ENCODE measurements at regions not wholly inside any gene's neighbourhood (a gene's known extent, or its start where the extent isn't known, plus 50 kb on each side); places are given as distances from the start of the nearest gene placed in this dataset.

DNA sequence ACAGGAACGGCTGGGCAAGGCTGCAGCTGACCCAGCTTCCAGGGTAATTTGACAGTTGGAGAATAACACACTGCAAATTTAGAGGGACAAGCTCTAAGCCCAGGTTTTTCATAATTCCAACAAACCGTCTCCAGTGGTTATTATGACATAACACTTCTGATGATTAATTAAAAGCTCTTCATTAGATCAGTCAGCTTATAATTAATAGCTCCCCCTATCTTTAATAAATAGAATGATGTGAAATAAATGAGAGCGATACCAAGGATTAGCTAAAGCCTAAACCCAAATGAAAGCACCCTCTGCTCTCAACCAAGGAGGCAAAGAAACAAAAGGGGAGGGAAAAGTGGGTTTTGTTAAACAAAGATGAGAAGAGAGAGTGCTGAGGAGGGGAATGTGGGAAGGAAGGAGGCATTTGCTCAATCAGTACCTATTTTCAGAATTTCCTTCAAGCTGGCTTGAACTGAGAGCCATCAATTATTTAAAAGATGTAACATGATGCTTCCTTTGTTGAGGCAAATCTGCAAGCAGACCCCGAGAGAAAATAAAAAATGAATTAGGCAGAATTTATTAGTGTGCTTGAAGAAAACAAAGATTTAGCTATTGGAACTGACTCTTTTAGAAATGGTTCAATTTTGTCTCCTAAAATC, 221.8 kb upstream of the ESRRG start:
- TF ChIP-seq, protein P1, sequence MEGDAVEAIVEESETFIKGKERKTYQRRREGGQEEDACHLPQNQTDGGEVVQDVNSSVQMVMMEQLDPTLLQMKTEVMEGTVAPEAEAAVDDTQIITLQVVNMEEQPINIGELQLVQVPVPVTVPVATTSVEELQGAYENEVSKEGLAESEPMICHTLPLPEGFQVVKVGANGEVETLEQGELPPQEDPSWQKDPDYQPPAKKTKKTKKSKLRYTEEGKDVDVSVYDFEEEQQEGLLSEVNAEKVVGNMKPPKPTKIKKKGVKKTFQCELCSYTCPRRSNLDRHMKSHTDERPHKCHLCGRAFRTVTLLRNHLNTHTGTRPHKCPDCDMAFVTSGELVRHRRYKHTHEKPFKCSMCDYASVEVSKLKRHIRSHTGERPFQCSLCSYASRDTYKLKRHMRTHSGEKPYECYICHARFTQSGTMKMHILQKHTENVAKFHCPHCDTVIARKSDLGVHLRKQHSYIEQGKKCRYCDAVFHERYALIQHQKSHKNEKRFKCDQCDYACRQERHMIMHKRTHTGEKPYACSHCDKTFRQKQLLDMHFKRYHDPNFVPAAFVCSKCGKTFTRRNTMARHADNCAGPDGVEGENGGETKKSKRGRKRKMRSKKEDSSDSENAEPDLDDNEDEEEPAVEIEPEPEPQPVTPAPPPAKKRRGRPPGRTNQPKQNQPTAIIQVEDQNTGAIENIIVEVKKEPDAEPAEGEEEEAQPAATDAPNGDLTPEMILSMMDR (IDR thresholded peaks at IDR 0.05; ENCODE audit: partially characterized antibody, unreplicated experiment), result peak; percentile 46
- peak overlapping the region; percentile 77 for H3K4me3 Mint-ChIP-seq (ENCODE audit: unreplicated experiment)
- H3K27ac Mint-ChIP-seq (ENCODE audit: unreplicated experiment), result peak overlapping the region; percentile 99
- peaks cover 2% of the 10 kb centered on the region for H3K27me3 Mint-ChIP-seq (ENCODE audit: unreplicated experiment)
- H3K9me3 Mint-ChIP-seq (ENCODE audit: unreplicated experiment), result peaks cover 1% of the 10 kb centered on the region
- H3K36me3 Mint-ChIP-seq (ENCODE audit: unreplicated experiment), result no peaks in the 10 kb centered on the region
- peaks cover 22% of the 10 kb centered on the region for H3K4me1 Mint-ChIP-seq (ENCODE audit: low read depth, unreplicated experiment)
- peak; percentile 22 for DNase-seq

DNA sequence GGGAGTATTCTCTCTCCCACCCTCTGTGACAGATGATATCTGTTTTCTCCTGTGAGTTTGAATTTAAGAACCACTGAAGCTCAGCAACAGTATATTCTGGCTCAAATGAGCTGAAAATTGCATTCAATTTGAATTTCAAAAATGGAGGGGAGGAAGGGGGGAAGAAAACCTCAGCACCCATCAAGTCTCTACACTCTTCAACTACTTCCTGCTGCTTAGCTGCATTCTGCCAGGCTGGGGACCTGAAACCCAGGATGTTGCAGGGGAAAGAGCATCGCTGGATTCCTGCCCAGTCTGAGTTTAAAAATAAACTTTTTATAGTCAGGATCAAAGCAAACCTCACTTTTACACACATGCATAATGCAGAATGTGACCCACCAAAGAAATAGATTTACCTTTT, 214.3 kb upstream of the ESRRG start:
- Mint-ChIP-seq H3K36me3 (ENCODE audit: unreplicated experiment) (no peaks in the 10 kb centered on the region), H3K27ac (ENCODE audit: unreplicated experiment) (no peak overlapping the region), H3K27me3 (ENCODE audit: unreplicated experiment) (no peaks in the 10 kb centered on the region), H3K9me3 (ENCODE audit: unreplicated experiment) (no peaks in the 10 kb centered on the region), H3K4me1 (ENCODE audit: low read depth, unreplicated experiment) (peaks cover 7% of the 10 kb centered on the region), H3K4me3 (ENCODE audit: unreplicated experiment) (no peak overlapping the region)
- DNase-seq, result no peak
- TF ChIP-seq, protein P1 (IDR thresholded peaks at IDR 0.05; ENCODE audit: partially characterized antibody, unreplicated experiment), result no peak

DNA sequence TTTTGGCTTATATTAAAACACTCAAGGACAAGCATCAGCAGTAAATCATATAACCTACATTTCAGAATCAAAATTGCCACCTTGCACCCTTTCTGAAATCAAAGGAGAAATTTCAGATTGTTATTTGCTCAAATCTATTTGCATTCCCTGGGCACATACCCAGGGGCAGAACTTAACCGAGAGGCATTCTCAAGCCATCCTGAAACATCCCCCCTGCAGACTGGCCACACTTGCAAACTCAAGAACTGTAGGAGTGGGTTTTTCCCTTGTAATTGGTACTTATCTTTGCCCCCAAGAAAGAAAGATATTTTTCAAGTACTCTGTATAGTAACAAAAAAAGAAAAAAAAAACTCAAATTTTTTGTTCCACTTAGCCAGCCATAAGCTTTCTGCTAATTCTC, 213.6 kb upstream of the ESRRG start:
- no peak overlapping the region for H3K27ac Mint-ChIP-seq (ENCODE audit: unreplicated experiment)
- H3K4me1 Mint-ChIP-seq (ENCODE audit: low read depth, unreplicated experiment), result peaks cover 7% of the 10 kb centered on the region

DNA sequence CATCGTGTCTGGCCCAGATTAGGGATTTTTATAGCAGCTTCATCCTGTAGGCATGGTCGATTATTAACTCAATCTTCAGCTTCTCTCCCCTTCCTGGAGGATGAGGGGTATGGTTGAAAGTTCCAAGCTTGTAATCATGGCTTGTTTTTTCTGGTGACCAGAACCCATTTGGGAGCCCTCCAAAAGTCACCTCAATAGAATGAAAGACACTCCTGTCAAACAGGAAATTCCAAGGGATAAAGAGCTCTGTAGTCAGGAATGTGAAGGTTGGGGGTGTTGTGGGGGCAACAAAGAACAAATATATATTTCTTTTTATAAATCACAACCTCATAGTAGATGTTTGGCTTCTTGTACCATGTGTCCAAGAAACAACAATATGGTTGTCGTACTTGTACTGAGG, 212.7 kb upstream of the ESRRG start:
- TF ChIP-seq, protein P1 (IDR thresholded peaks at IDR 0.05; ENCODE audit: partially characterized antibody, unreplicated experiment), result no peak
- Mint-ChIP-seq H3K4me3 (ENCODE audit: unreplicated experiment) (no peak overlapping the region), H3K9me3 (ENCODE audit: unreplicated experiment) (no peaks in the 10 kb centered on the region), H3K36me3 (ENCODE audit: unreplicated experiment) (no peaks in the 10 kb centered on the region), H3K27me3 (ENCODE audit: unreplicated experiment) (no peaks in the 10 kb centered on the region), H3K27ac (ENCODE audit: unreplicated experiment) (no peak overlapping the region), H3K4me1 (ENCODE audit: low read depth, unreplicated experiment) (peaks cover 7% of the 10 kb centered on the region)
- no peak for DNase-seq

More for the DNA sequence above, 213.6 kb upstream of the ESRRG start:
- Mint-ChIP-seq H3K9me3 (ENCODE audit: unreplicated experiment) (no peaks in the 10 kb centered on the region), H3K27me3 (ENCODE audit: unreplicated experiment) (no peaks in the 10 kb centered on the region), H3K36me3 (ENCODE audit: unreplicated experiment) (no peaks in the 10 kb centered on the region), H3K4me3 (ENCODE audit: unreplicated experiment) (no peak overlapping the region)
- TF ChIP-seq, protein P1 (IDR thresholded peaks at IDR 0.05; ENCODE audit: partially characterized antibody, unreplicated experiment), result no peak
- no peak for DNase-seq

DNA sequence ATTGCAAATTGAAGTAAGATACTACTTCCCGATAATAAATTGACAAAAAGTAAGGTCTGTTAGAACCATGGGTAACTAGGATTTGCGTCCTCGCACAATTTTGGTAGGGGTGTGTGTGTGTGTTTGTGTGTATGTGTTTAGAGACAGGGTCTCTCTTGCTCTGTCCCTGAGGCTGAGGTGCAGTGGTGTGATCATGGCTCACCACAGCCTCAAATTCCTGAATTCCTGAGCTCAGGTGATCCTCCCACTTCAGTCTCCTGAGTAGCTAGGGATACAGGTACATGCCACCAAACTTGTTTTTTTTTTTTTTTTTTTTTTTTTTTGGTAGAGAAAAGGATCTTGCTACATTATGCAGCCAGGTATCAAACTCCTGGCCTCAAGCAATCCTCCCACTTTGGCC, 209.2 kb upstream of the ESRRG start:
- Mint-ChIP-seq H3K9me3 (ENCODE audit: unreplicated experiment) (no peaks in the 10 kb centered on the region), H3K27me3 (ENCODE audit: unreplicated experiment) (no peaks in the 10 kb centered on the region), H3K4me3 (ENCODE audit: unreplicated experiment) (no peak overlapping the region), H3K4me1 (ENCODE audit: low read depth, unreplicated experiment) (peaks cover 4% of the 10 kb centered on the region), H3K36me3 (ENCODE audit: unreplicated experiment) (no peaks in the 10 kb centered on the region), H3K27ac (ENCODE audit: unreplicated experiment) (no peak overlapping the region)
- TF ChIP-seq, protein P1 (IDR thresholded peaks at IDR 0.05; ENCODE audit: partially characterized antibody, unreplicated experiment), result no peak
- DNase-seq, result no peak

All from glutamatergic neuron (in vitro differentiated cells).